A549 (cell line): ENCODE measurements at regions not wholly inside any gene's neighbourhood (a gene's known extent, or its start where the extent isn't known, plus 50 kb on each side); places are given as distances from the start of the nearest gene placed in this dataset.

Experiments
- ATAC-seq, 2 experiments: fragments of 200-7000 bp in 1 of 2; fragments of >200 bp in 1 of 2; cut with Nextera tagmentation in 1 of 2; cut with Tn5 transposase in 1 of 2; 3 replicates each; pipeline versions ENCODE4 v1.8.0 to v1.9.1; 2018 to 2020; ENCODE audit warnings: mild to moderate bottlenecking in 1 of 2, moderate library complexity in 1 of 2
- CTCF ChIA-PET: fragments of 300-600 bp; sonication (Branson Sonifier 250); formaldehyde crosslinking; extraction: SDS; loops from one replicate; lab custom pipeline; 2021; ENCODE audit warnings: antibody characterized with exemption, inconsistent platforms; lab: Yijun Ruan, JAX
- POLR2A ChIA-PET: fragments of 350-600 bp; formaldehyde crosslinking; extraction: SDS; loops from one replicate; lab custom pipeline; 2021; ENCODE audit warnings: antibody characterized with exemption, inconsistent platforms; lab: Yijun Ruan, JAX
- DNase-seq, 2 experiments: peaks; one replicate each; pipeline versions ENCODE4 v3.0.0 to v3.0.0-alpha.2; 2011 to 2016; ENCODE audit warnings: low read depth in 1 of 2, low spot score in 1 of 2
- FAIRE-seq: peaks from 2 replicates; lab custom pipeline; 2011; peaks lifted over from hg19 to GRCh38; lab: Jason Lieb, UNC
- H3K27ac ChIP-seq, 2 experiments: fragments of >200 bp; sonication (Bioruptor Twin); formaldehyde crosslinking; 3 replicates each; pipeline ENCODE4 v1.5.1; 2016 to 2017
- H3K4me1 ChIP-seq: fragments of >200 bp; sonication (Bioruptor Twin); formaldehyde crosslinking; 3 replicates; pipeline ENCODE4 v1.6.1; 2016
- H3K4me2 ChIP-seq: fragments of >200 bp; sonication (Bioruptor Twin); formaldehyde crosslinking; 3 replicates; pipeline ENCODE4 v1.6.1; 2016
- H3K4me3 ChIP-seq: fragments of >200 bp; sonication (Bioruptor Twin); formaldehyde crosslinking; 3 replicates; pipeline ENCODE4 v1.5.1; 2016
- H3K9me3 ChIP-seq: fragments of >200 bp; sonication (Bioruptor Twin); formaldehyde crosslinking; 3 replicates; pipeline ENCODE4 v1.6.1; 2016
- CEBPB ChIP-seq, 2 experiments: fragments of >200 bp in 1 of 2; sonication (Bioruptor Twin) in 1 of 2; formaldehyde crosslinking in 1 of 2; IDR thresholded peaks; 2 replicates each; pipeline ENCODE4 v1.6.1; 2012 to 2016
- EHF ChIP-seq: fragments of 250-450 bp; sonication (Bioruptor Pico); IDR thresholded peaks from 2 replicates; pipeline ENCODE4 v1.5.0; 2020; ENCODE audit warnings: mild to moderate bottlenecking
- EHMT2 ChIP-seq: fragments of 200-600 bp; sonication (generic); IDR thresholded peaks from 2 replicates; pipeline ENCODE4 v1.6.1; 2016; ENCODE audit warnings: antibody characterized with exemption, low read depth, mild to moderate bottlenecking, moderate library complexity
- FOSB ChIP-seq: fragments of 250-450 bp; sonication (Bioruptor Pico); IDR thresholded peaks from 2 replicates; pipeline ENCODE4 v1.5.0; 2020; ENCODE audit warnings: mild to moderate bottlenecking, moderate library complexity
- FOSL2 ChIP-seq, 2 experiments: fragments of 450-650 bp in 1 of 2; fragments of >200 bp in 1 of 2; sonication (Bioruptor Twin) in 1 of 2; formaldehyde crosslinking; IDR thresholded peaks; 2 replicates each; pipeline versions ENCODE4 v1.5.0 to v1.6.1; 2016 to 2020; ENCODE audit warnings: mild to moderate bottlenecking in 1 of 2, moderate library complexity in 1 of 2
- FOXS1 ChIP-seq: fragments of 250-450 bp; sonication (Bioruptor Pico); IDR thresholded peaks from 2 replicates; pipeline ENCODE4 v1.5.0; 2020; ENCODE audit warnings: mild to moderate bottlenecking, moderate library complexity
- GATA3 ChIP-seq: IDR thresholded peaks from 2 replicates; pipeline ENCODE4 v1.6.1; 2012; ENCODE audit warnings: borderline replicate concordance
- HDAC2 ChIP-seq: fragments of 200-600 bp; sonication (generic); IDR thresholded peaks from 2 replicates; pipeline ENCODE4 v1.6.1; 2016
- KDM1A ChIP-seq: fragments of 200-600 bp; sonication (generic); IDR thresholded peaks from 2 replicates; pipeline ENCODE4 v1.6.1; 2016; ENCODE audit warnings: low read depth, mild to moderate bottlenecking
- KDM5A ChIP-seq: fragments of 200-600 bp; sonication (generic); IDR thresholded peaks from 2 replicates; pipeline ENCODE4 v1.6.1; 2016; ENCODE audit warnings: antibody characterized with exemption, mild to moderate bottlenecking
- MYC ChIP-seq: IDR thresholded peaks from 2 replicates; pipeline ENCODE4 v1.6.1; 2012; ENCODE audit warnings: mild to moderate bottlenecking, inconsistent platforms, low read length, improper control_type of control experiment, borderline replicate concordance
- NR3C1 ChIP-seq: fragments of >200 bp; sonication (Bioruptor Twin); formaldehyde crosslinking; IDR thresholded peaks from 3 replicates; pipeline ENCODE4 v1.6.1; 2017
- POLR2A ChIP-seq: IDR thresholded peaks from 2 replicates; pipeline ENCODE4 v1.6.1; 2012; ENCODE audit warnings: mild to moderate bottlenecking, low read length
- POLR2AphosphoS2 ChIP-seq: conservative IDR thresholded peaks from 2 replicates; pipeline ENCODE4 v1.6.1; 2012; ENCODE audit warnings: low read length, improper control_type of control experiment, inconsistent platforms
- RARB ChIP-seq: fragments of 250-450 bp; sonication (Bioruptor Pico); IDR thresholded peaks from 2 replicates; pipeline ENCODE4 v1.8.0; 2021; ENCODE audit warnings: mild to moderate bottlenecking, moderate library complexity
- SMC3 ChIP-seq: fragments of >200 bp; sonication (Bioruptor Twin); formaldehyde crosslinking; IDR thresholded peaks from 3 replicates; pipeline ENCODE4 v1.6.1; 2018; ENCODE audit warnings: inconsistent platforms
- TFCP2L1 ChIP-seq: fragments of 250-450 bp; sonication (Bioruptor Pico); IDR thresholded peaks from 2 replicates; pipeline ENCODE4 v1.5.0; 2021; ENCODE audit warnings: mild to moderate bottlenecking
- WGBS: methylation state at CpG from one replicate; pipeline ENCODE4 v1.1.6; 2017; ENCODE audit errors: missing lambda C conversion rate; 5-methylcytosine and 5-hydroxymethylcytosine counted together
- TF ChIP-seq, protein P1 (sequence below): fragments of 150-350 bp; IDR thresholded peaks from 2 replicates; pipeline ENCODE4 v1.6.1; 2014; ENCODE audit warnings: low read depth, mild to moderate bottlenecking, low read length
- TF ChIP-seq, protein P2 (sequence below): IDR thresholded peaks from 2 replicates; pipeline ENCODE4 v1.6.1; 2012
- TF ChIP-seq, protein P3 (sequence below): fragments of 450-650 bp; IDR thresholded peaks from 2 replicates; pipeline ENCODE4 v1.6.1; 2014; ENCODE audit warnings: antibody characterized with exemption
- TF ChIP-seq, protein P4 (sequence below): fragments of >200 bp; sonication (Bioruptor Twin); formaldehyde crosslinking; IDR thresholded peaks from 3 replicates; pipeline ENCODE4 v1.6.1; 2016
- TF ChIP-seq, protein P5 (sequence below): IDR thresholded peaks from 2 replicates; pipeline ENCODE4 v1.6.1; 2012
- TF ChIP-seq, protein P6 (sequence below): fragments of 250-450 bp; sonication (Bioruptor Pico); IDR thresholded peaks from 2 replicates; pipeline ENCODE4 v1.5.0; 2021; ENCODE audit warnings: mild to moderate bottlenecking, moderate library complexity, borderline replicate concordance

DNA sequence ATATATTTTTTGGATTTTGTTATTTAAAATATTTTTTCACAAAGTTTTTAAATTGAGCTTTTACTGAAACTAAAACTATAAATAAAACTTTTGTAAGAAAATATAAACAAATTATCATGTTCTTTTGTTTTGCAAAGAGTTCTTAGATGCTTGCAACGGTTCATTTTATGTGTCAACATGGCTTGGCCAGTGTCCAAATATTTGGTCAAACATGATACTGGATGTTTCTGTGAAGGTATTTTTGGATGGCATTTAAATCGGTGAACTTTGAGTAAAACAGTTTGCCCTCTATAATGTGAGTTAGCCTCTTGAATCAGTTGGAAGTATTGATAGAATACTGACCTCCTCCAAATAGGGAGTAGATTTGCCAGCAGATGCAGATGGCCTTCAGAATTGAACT, 612.6 kb upstream of the NECTIN3 start:
- FAIRE-seq (no peak), DNase-seq (no peak), ATAC-seq (no peak)
- 46% methylated on average over 2 of the region's 2 CpGs for WGBS
- no peaks in the 10 kb centered on the region for H3K9me3 ChIP-seq
- no peak overlapping the region for H3K4me2 ChIP-seq
- POLR2A ChIA-PET: no interaction called here
- CTCF ChIA-PET: no interaction called here
- H3K4me3 ChIP-seq: no peak overlapping the region
- no peaks in the 10 kb centered on the region for H3K4me1 ChIP-seq
- no peak overlapping the region for H3K27ac ChIP-seq
- TF ChIP-seq, protein P1, sequence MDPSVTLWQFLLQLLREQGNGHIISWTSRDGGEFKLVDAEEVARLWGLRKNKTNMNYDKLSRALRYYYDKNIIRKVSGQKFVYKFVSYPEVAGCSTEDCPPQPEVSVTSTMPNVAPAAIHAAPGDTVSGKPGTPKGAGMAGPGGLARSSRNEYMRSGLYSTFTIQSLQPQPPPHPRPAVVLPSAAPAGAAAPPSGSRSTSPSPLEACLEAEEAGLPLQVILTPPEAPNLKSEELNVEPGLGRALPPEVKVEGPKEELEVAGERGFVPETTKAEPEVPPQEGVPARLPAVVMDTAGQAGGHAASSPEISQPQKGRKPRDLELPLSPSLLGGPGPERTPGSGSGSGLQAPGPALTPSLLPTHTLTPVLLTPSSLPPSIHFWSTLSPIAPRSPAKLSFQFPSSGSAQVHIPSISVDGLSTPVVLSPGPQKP: no peak
- TF ChIP-seq KDM1A: no peak

DNA sequence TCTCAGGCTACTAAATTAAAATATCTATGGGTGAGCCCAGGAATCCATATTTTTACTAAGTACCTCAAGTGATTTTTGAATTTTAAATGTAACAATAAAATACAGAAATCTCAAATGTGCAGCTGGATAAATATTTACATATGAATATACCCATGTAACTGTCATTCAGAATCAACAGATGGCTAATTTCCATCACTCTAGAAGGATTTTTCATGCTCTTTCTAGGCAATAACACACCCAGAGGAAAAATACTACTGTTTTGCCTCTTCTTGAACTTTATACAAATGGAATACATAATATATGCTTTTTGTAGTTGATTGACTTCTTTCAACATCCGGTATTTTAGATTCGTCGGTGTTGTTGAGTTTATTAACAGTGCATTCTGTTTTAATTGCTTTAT, 601.3 kb upstream of the NECTIN3 start:
- TF ChIP-seq, protein P2, sequence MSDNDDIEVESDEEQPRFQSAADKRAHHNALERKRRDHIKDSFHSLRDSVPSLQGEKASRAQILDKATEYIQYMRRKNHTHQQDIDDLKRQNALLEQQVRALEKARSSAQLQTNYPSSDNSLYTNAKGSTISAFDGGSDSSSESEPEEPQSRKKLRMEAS: no peak
- TF ChIP-seq RARB (CRISPR knock-in tag): no peak
- TF ChIP-seq FOSL2 (IDR thresholded peaks at IDR 0.05): no peak
- TF ChIP-seq FOSL2 (CRISPR knock-in tag; IDR thresholded peaks at IDR 0.05): no peak
- TF ChIP-seq, protein P3, sequence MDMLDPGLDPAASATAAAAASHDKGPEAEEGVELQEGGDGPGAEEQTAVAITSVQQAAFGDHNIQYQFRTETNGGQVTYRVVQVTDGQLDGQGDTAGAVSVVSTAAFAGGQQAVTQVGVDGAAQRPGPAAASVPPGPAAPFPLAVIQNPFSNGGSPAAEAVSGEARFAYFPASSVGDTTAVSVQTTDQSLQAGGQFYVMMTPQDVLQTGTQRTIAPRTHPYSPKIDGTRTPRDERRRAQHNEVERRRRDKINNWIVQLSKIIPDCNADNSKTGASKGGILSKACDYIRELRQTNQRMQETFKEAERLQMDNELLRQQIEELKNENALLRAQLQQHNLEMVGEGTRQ: no peak
- TF ChIP-seq MYC: no peak
- TF ChIP-seq KDM5A: no peak
- no peaks in the 10 kb centered on the region for H3K9me3 ChIP-seq
- ChIA-PET CTCF (no interaction called here), POLR2A (no interaction called here)
- DNase-seq (no peak), ATAC-seq (no peak), FAIRE-seq (no peak)
- no peak overlapping the region for H3K4me2 ChIP-seq
- WGBS: 57% methylated on average over 3 of the region's 3 CpGs
- no peak overlapping the region for H3K27ac ChIP-seq
- H3K4me1 ChIP-seq: no peaks in the 10 kb centered on the region
- no peak overlapping the region for H3K4me3 ChIP-seq

DNA sequence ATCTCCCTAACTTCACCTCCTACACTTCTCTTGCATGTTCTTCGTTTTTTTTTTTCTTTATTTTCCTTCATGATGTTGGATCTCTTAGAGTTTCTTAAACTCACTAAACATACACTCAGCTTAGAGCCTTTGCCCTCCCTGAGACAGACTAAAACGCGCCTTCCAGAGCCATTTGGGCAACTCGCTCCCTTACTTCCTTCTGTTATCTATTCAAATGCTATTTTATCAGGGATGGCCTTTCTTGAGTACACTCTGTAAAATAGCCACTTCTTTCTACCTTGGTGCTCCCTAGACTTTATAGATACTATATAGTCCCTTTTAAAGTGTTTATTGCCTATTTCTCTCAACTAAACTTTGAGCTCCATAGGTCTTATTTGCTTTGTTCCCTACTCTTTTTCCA, 598.2 kb upstream of the NECTIN3 start:
- H3K4me3 ChIP-seq: no peak overlapping the region
- POLR2A ChIA-PET: no interaction called here
- no peak overlapping the region for H3K27ac ChIP-seq
- TF ChIP-seq, protein P4, sequence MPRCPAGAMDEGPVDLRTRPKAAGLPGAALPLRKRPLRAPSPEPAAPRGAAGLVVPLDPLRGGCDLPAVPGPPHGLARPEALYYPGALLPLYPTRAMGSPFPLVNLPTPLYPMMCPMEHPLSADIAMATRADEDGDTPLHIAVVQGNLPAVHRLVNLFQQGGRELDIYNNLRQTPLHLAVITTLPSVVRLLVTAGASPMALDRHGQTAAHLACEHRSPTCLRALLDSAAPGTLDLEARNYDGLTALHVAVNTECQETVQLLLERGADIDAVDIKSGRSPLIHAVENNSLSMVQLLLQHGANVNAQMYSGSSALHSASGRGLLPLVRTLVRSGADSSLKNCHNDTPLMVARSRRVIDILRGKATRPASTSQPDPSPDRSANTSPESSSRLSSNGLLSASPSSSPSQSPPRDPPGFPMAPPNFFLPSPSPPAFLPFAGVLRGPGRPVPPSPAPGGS: no peak
- TF ChIP-seq EHF (CRISPR knock-in tag) (no peak), FOXS1 (CRISPR knock-in tag) (no peak), CEBPB (IDR thresholded peaks at IDR 0.05) (no peak), POLR2A (no peak), SMC3 (no peak), TFCP2L1 (no peak), FOSB (CRISPR knock-in tag) (no peak), GATA3 (no peak), HDAC2 (no peak), NR3C1 (no peak), FOSL2 (IDR thresholded peaks at IDR 0.05) (no peak), FOSL2 (CRISPR knock-in tag; IDR thresholded peaks at IDR 0.05) (no peak), POLR2AphosphoS2 (no peak), EHMT2 (no peak)
- TF ChIP-seq, protein P2: no peak
- TF ChIP-seq, protein P5, sequence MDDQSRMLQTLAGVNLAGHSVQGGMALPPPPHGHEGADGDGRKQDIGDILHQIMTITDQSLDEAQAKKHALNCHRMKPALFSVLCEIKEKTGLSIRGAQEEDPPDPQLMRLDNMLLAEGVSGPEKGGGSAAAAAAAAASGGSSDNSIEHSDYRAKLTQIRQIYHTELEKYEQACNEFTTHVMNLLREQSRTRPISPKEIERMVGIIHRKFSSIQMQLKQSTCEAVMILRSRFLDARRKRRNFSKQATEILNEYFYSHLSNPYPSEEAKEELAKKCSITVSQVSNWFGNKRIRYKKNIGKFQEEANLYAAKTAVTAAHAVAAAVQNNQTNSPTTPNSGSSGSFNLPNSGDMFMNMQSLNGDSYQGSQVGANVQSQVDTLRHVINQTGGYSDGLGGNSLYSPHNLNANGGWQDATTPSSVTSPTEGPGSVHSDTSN: no peak
- TF ChIP-seq, protein P6, sequence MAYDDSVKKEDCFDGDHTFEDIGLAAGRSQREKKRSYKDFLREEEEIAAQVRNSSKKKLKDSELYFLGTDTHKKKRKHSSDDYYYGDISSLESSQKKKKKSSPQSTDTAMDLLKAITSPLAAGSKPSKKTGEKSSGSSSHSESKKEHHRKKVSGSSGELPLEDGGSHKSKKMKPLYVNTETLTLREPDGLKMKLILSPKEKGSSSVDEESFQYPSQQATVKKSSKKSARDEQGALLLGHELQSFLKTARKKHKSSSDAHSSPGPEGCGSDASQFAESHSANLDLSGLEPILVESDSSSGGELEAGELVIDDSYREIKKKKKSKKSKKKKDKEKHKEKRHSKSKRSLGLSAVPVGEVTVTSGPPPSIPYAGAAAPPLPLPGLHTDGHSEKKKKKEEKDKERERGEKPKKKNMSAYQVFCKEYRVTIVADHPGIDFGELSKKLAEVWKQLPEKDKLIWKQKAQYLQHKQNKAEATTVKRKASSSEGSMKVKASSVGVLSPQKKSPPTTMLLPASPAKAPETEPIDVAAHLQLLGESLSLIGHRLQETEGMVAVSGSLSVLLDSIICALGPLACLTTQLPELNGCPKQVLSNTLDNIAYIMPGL (CRISPR knock-in tag): no peak
- FAIRE-seq (no peak), DNase-seq (no peak), ATAC-seq (no peak)
- H3K4me2 ChIP-seq: no peak overlapping the region
- CTCF ChIA-PET: no interaction called here
- WGBS: 74% methylated on average over 4 of the region's 4 CpGs
- peaks cover 4% of the 10 kb centered on the region; the same call in 2 of the 3 replicates for H3K4me1 ChIP-seq
- no peaks in the 10 kb centered on the region for H3K9me3 ChIP-seq
